ENCODE measurements at regions not wholly inside any gene's neighbourhood (a gene's known extent, or its start where the extent isn't known, plus 50 kb on each side); places are given as distances from the start of the nearest gene placed in this dataset.

- POLR2A ChIA-PET: no interaction called here
- Histone ChIP-seq H3K4me2 (ENCODE audit: low read depth, low read length) (no peak overlapping the region), H3K79me2 (ENCODE audit: insufficient read depth, low read length) (no peaks in the 10 kb centered on the region), H3K36me3 (replicated peaks in 1 of 2; ENCODE audit: control insufficient read depth in 1 of 2, insufficient read depth in 2 of 2, low read length in 2 of 2) (no peaks in the 10 kb centered on the region), H3K27ac (ENCODE audit: extremely low read length, insufficient read depth, low read length) (no peak overlapping the region), H3K9ac (ENCODE audit: insufficient read depth, low read depth, low read length) (no peak overlapping the region), H3K9me3 (ENCODE audit: low read length) (no peaks in the 10 kb centered on the region), H3K4me1 (ENCODE audit: insufficient read depth, low read length) (no peaks in the 10 kb centered on the region), H4K20me1 (ENCODE audit: insufficient read depth, low read length) (no peaks in the 10 kb centered on the region), H2AFZ (ENCODE audit: low read length) (no peak overlapping the region), H3K27me3 (ENCODE audit: control insufficient read depth in 1 of 2, insufficient read depth in 2 of 2, low read length in 2 of 2) (no peaks in the 10 kb centered on the region), H3K4me3 (replicated peaks in 1 of 3; ENCODE audit: insufficient read depth in 1 of 3, low read depth in 2 of 3, low read length in 3 of 3) (no peak overlapping the region)
- BruUV-seq (replicated peaks): no TSS peak
- intact Hi-C loops (cut with micrococcal nuclease; ENCODE audit: unreplicated experiment) (no loop called here), in situ Hi-C loops (cut with HindIII; ENCODE audit: extremely low pct_ligation_motif_present, low pct_unique_long_range_greater_than_20kb) (no loop called here)
- ATAC-seq (peak; percentile 51; the same call in 1 of the 3 replicates), FAIRE-seq (peak; percentile 8), DNase-seq (ENCODE audit: low spot score) (peak; percentile 14)
- TF ChIP-seq REST (IDR thresholded peaks at IDR 0.05; ENCODE audit: borderline replicate concordance in 1 of 2, low read depth in 1 of 2, low read length in 2 of 2) (peak; percentile 65 to 96), PATZ1 (CRISPR knock-in tag; IDR thresholded peaks at IDR 0.05) (no peak), MIER2 (CRISPR knock-in tag; IDR thresholded peaks at IDR 0.05) (peak; percentile 96), ZNF274 (CRISPR knock-in tag; IDR thresholded peaks at IDR 0.05) (no peak), NFIC (IDR thresholded peaks at IDR 0.05; ENCODE audit: low read length) (no peak)
- CTCF ChIA-PET (ENCODE audit: low intra/inter-chr PET ratio, low total read pairs): no interaction called here
- 0% methylated on average over 2 of the region's 3 CpGs for WGBS (ENCODE audit: low lambda C conversion rate)
Observed at GRCh38 chrX:7574325-7574724, 268.6 kb upstream of the VCX start.

Data from HepG2 (cell line).